Heart left ventricle (tissue), 13 donors: ENCODE measurements at regions not wholly inside any gene's neighbourhood (a gene's known extent, or its start where the extent isn't known, plus 50 kb on each side); places are given as distances from the start of the nearest gene placed in this dataset.

Experiments
- POLR2A ChIP-seq, 2 donors: fragments of 450-650 bp; IDR thresholded peaks; one replicate each; pipeline ENCODE4 v1.6.1; 2017; ENCODE audit warnings: antibody characterized with exemption in 2 of 2, mild to moderate bottlenecking in 2 of 2, moderate library complexity in 2 of 2
- TF ChIP-seq, protein P1 (sequence below), 12 donors: fragments of 200-600 bp; sonication (generic) in 4 of 12; IDR thresholded peaks; one replicate each; pipeline versions ENCODE4 v1.5.0 to v1.8.0; 2018 to 2022; ENCODE audit warnings: antibody characterized with exemption in 12 of 12, mild to moderate bottlenecking in 5 of 12
- donor health status: ischemic (EF 13 %, LVEDD 7.1; RV severe dilation, severe dysfunction).
- donor health status: DM: no; HTN: yes; CAD: no.
- donor health status: DM: no; HTN: no; CAD: no.
- donor health status: ischemic (EF 25% LVEDD 6.9; RV normal size, moderate dysfunction).
- donor health status: ischemic (EF 25% LVEDD 5.7; RV mildly dilated, moderate dysfunction).
- donor health status: ischemic (EF 35%, LVEDD 5.7; RV mildly dilated, moderate dysfunction).
- donor health status: nonischemic (EF 11% LVEDD 7.7; RV severe dilation, severe dysfunction).
- donor health status: DM: yes; HTN: yes; CAD: no.
- donor health status: PGD.
- donor health status: ischemic (EF 29% LVEDD 5.4; RV normal size, mild dysfunction).
- donor health status: nonischemic (EF 23%, LVEDD 6.1; RV moderate dilation, normal function).

DNA sequence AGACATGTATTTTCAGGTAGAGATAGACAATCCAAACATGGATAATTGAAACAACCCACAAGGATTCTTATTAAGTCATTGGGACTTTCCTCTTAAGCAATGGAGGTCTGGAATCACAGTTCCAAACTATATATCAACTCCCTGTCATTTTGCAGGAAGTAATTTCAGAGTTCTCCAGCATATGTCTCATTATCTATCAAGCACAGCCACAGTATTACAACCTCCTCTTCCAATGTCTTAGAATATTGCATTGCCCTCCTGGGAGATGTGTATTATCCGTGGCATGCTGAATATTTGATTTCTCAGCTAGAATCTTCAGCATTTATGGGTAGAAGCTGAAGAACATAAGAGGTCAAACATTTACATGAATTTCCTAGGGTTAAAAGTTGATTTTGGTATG lies 1255.8 kb downstream of the SORCS1 start:
- TF ChIP-seq, protein P1, sequence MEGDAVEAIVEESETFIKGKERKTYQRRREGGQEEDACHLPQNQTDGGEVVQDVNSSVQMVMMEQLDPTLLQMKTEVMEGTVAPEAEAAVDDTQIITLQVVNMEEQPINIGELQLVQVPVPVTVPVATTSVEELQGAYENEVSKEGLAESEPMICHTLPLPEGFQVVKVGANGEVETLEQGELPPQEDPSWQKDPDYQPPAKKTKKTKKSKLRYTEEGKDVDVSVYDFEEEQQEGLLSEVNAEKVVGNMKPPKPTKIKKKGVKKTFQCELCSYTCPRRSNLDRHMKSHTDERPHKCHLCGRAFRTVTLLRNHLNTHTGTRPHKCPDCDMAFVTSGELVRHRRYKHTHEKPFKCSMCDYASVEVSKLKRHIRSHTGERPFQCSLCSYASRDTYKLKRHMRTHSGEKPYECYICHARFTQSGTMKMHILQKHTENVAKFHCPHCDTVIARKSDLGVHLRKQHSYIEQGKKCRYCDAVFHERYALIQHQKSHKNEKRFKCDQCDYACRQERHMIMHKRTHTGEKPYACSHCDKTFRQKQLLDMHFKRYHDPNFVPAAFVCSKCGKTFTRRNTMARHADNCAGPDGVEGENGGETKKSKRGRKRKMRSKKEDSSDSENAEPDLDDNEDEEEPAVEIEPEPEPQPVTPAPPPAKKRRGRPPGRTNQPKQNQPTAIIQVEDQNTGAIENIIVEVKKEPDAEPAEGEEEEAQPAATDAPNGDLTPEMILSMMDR (IDR thresholded peaks at IDR 0.05): no peak
- no peak for TF ChIP-seq POLR2A (IDR thresholded peaks at IDR 0.05)
